ENCODE measurements at regions not wholly inside any gene's neighbourhood (a gene's known extent, or its start where the extent isn't known, plus 50 kb on each side); places are given as distances from the start of the nearest gene placed in this dataset.

DNA sequence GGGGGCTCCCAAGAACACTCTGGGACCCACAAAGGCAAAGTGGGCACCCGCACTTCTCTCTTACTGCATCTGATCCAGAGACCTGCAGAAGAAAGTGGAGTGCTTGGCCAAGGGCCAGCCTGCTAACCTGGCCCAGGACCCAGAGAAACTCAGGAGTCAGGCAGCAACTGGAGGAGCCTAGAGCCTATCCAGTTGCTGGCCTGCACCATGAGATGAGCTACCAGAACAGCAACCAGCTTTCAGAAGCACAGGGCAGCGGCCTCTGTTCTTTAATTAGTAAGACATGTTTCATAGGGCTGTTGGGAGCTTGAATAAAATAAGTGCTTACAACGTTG lies 298.3 kb downstream of the GADD45G start:
- no peaks in the 10 kb centered on the region for H3K27me3 ChIP-seq
- no peak overlapping the region for H3K4me3 ChIP-seq (ENCODE audit: low read depth, low read length)
- DNase-seq = no peak
- no peaks in the 10 kb centered on the region for H3K4me1 ChIP-seq
- TF ChIP-seq, protein P1, sequence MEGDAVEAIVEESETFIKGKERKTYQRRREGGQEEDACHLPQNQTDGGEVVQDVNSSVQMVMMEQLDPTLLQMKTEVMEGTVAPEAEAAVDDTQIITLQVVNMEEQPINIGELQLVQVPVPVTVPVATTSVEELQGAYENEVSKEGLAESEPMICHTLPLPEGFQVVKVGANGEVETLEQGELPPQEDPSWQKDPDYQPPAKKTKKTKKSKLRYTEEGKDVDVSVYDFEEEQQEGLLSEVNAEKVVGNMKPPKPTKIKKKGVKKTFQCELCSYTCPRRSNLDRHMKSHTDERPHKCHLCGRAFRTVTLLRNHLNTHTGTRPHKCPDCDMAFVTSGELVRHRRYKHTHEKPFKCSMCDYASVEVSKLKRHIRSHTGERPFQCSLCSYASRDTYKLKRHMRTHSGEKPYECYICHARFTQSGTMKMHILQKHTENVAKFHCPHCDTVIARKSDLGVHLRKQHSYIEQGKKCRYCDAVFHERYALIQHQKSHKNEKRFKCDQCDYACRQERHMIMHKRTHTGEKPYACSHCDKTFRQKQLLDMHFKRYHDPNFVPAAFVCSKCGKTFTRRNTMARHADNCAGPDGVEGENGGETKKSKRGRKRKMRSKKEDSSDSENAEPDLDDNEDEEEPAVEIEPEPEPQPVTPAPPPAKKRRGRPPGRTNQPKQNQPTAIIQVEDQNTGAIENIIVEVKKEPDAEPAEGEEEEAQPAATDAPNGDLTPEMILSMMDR (IDR thresholded peaks at IDR 0.05; ENCODE audit: low read depth, low read length) = no peak
- no peaks in the 10 kb centered on the region for H3K9me3 ChIP-seq
- H3K36me3 ChIP-seq = no peaks in the 10 kb centered on the region

GRCh38 chr9:89905606-89906338 lies 301.0 kb downstream of the GADD45G start:
- no peak for DNase-seq
- Histone ChIP-seq H3K27me3 (no peaks in the 10 kb centered on the region), H3K4me1 (no peaks in the 10 kb centered on the region), H3K4me3 (ENCODE audit: low read depth, low read length) (no peak overlapping the region), H3K36me3 (no peaks in the 10 kb centered on the region), H3K9me3 (no peaks in the 10 kb centered on the region)
- TF ChIP-seq, protein P1 (IDR thresholded peaks at IDR 0.05; ENCODE audit: low read depth, low read length) = no peak

GRCh38 chr9:89911721-89912604 lies 307.2 kb downstream of the GADD45G start:
- DNase-seq = no peak
- H3K4me3 ChIP-seq (ENCODE audit: low read depth, low read length) = no peak overlapping the region
- H3K9me3 ChIP-seq = no peaks in the 10 kb centered on the region
- no peaks in the 10 kb centered on the region for H3K27me3 ChIP-seq
- TF ChIP-seq, protein P1 (IDR thresholded peaks at IDR 0.05; ENCODE audit: low read depth, low read length) = no peak
- no peaks in the 10 kb centered on the region for H3K36me3 ChIP-seq
- H3K4me1 ChIP-seq = no peaks in the 10 kb centered on the region

DNA sequence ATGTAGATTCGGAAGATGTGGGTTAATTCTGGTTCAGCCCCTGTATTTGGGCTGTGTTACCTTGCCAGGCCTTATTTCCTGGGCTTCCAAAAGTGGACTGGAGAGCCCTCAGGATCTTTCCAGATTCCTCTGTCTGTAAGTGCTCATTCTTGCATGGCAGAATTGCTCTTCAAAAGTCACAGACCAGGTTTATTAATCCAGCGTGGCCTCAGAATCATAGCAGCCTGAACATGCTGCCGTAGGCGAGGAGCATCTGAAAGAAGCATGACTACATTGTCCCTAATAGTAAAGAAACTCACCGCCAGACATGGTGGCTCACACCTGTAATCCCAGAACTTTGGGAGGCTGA lies 307.8 kb downstream of the GADD45G start:
- TF ChIP-seq, protein P1 (IDR thresholded peaks at IDR 0.05; ENCODE audit: low read depth, low read length) = no peak
- no peak overlapping the region for H3K4me3 ChIP-seq (ENCODE audit: low read depth, low read length)
- no peaks in the 10 kb centered on the region for H3K4me1 ChIP-seq
- H3K9me3 ChIP-seq = no peaks in the 10 kb centered on the region
- H3K36me3 ChIP-seq = no peaks in the 10 kb centered on the region
- no peak for DNase-seq
- H3K27me3 ChIP-seq = no peaks in the 10 kb centered on the region

DNA sequence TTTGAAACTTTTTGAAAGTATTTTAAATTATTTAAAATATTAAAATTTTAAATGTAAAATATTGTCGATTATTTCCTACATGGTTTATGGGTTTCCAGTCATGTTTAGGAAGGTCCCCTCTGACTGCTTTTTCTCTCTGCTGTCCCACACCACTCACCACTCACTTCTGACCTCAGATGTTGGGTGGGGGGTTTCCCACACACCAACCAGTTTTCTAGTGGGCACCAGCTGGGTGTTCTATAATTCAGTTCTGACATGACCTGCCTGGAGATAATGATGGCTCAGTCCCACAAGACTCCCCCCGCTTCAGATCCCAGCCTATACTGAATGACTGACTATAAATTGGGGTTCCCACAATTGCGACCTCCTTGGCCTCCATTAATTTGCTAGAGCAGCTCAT lies 310.4 kb downstream of the GADD45G start:
- no peaks in the 10 kb centered on the region for H3K27me3 ChIP-seq
- H3K4me1 ChIP-seq = no peaks in the 10 kb centered on the region
- H3K36me3 ChIP-seq = no peaks in the 10 kb centered on the region
- H3K9me3 ChIP-seq = no peaks in the 10 kb centered on the region
- no peak for DNase-seq
- TF ChIP-seq, protein P1 (IDR thresholded peaks at IDR 0.05; ENCODE audit: low read depth, low read length) = no peak
- no peak overlapping the region for H3K4me3 ChIP-seq (ENCODE audit: low read depth, low read length)
